Suprapubic skin (tissue), 4 donors: ENCODE measurements at regions not wholly inside any gene's neighbourhood (a gene's known extent, or its start where the extent isn't known, plus 50 kb on each side); places are given as distances from the start of the nearest gene placed in this dataset.

Source experiments
- CTCF ChIP-seq, 2 donors: fragments of 200-600 bp in 1 of 2; fragments of 450-650 bp in 1 of 2; sonication (generic) in 1 of 2; IDR thresholded peaks; one replicate each; pipeline ENCODE4 v1.5.1; 2016 to 2019; ENCODE audit warnings: antibody characterized with exemption in 2 of 2, mild to moderate bottlenecking in 1 of 2, moderate library complexity in 1 of 2
- EP300 ChIP-seq: sonication (generic); formaldehyde crosslinking; IDR thresholded peaks from one replicate; pipeline ENCODE4 v1.6.1; 2017; ENCODE audit warnings: antibody characterized with exemption
- POLR2A ChIP-seq, 2 donors: fragments of 450-650 bp; IDR thresholded peaks; one replicate each; pipeline ENCODE4 v1.6.1; 2017; ENCODE audit warnings: antibody characterized with exemption in 2 of 2, mild to moderate bottlenecking in 2 of 2, moderate library complexity in 2 of 2
- POLR2AphosphoS5 ChIP-seq, 3 donors: sonication (generic); formaldehyde crosslinking; IDR thresholded peaks; one replicate each; pipeline ENCODE4 v1.6.1; 2017; ENCODE audit warnings: antibody characterized with exemption in 3 of 3

GRCh38 chr5:82624062-82624461, 345.9 kb upstream of the RPS23 start:
- TF ChIP-seq CTCF (IDR thresholded peaks at IDR 0.05): no peak
- TF ChIP-seq POLR2A (IDR thresholded peaks at IDR 0.05): no peak
- TF ChIP-seq POLR2AphosphoS5 (IDR thresholded peaks at IDR 0.05): no peak
- TF ChIP-seq EP300: no peak
